ENCODE measurements at regions not wholly inside any gene's neighbourhood (a gene's known extent, or its start where the extent isn't known, plus 50 kb on each side); places are given as distances from the start of the nearest gene placed in this dataset.

DNA sequence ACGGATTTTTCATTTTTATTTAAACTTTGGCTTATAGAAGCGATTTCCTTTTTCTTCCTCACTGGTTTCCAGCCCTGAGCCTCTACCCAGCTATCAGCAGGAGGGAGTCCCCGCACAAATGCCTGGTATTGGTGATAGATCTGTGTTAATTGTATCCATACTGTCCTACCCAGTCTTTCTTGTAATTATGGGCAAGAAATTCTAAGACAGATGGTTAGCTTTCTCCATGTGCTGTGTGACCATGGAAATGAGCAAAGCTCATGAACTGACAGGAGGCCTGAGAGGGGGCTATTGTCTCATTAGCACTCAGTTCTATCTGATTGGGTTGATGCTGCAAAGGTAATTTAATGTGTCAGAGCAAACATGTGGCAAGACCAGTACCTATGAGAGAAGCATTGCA, 108.1 kb upstream of the IVNS1ABP start (continued):
- TF ChIP-seq, protein P1, sequence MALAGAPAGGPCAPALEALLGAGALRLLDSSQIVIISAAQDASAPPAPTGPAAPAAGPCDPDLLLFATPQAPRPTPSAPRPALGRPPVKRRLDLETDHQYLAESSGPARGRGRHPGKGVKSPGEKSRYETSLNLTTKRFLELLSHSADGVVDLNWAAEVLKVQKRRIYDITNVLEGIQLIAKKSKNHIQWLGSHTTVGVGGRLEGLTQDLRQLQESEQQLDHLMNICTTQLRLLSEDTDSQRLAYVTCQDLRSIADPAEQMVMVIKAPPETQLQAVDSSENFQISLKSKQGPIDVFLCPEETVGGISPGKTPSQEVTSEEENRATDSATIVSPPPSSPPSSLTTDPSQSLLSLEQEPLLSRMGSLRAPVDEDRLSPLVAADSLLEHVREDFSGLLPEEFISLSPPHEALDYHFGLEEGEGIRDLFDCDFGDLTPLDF (CRISPR knock-in tag; IDR thresholded peaks at IDR 0.05), result no peak
- TF ChIP-seq, protein P2, sequence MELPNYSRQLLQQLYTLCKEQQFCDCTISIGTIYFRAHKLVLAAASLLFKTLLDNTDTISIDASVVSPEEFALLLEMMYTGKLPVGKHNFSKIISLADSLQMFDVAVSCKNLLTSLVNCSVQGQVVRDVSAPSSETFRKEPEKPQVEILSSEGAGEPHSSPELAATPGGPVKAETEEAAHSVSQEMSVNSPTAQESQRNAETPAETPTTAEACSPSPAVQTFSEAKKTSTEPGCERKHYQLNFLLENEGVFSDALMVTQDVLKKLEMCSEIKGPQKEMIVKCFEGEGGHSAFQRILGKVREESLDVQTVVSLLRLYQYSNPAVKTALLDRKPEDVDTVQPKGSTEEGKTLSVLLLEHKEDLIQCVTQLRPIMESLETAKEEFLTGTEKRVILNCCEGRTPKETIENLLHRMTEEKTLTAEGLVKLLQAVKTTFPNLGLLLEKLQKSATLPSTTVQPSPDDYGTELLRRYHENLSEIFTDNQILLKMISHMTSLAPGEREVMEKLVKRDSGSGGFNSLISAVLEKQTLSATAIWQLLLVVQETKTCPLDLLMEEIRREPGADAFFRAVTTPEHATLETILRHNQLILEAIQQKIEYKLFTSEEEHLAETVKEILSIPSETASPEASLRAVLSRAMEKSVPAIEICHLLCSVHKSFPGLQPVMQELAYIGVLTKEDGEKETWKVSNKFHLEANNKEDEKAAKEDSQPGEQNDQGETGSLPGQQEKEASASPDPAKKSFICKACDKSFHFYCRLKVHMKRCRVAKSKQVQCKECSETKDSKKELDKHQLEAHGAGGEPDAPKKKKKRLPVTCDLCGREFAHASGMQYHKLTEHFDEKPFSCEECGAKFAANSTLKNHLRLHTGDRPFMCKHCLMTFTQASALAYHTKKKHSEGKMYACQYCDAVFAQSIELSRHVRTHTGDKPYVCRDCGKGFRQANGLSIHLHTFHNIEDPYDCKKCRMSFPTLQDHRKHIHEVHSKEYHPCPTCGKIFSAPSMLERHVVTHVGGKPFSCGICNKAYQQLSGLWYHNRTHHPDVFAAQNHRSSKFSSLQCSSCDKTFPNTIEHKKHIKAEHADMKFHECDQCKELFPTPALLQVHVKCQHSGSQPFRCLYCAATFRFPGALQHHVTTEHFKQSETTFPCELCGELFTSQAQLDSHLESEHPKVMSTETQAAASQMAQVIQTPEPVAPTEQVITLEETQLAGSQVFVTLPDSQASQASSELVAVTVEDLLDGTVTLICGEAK (IDR thresholded peaks at IDR 0.05), result no peak
- TF ChIP-seq, protein P2 (CRISPR knock-in tag; IDR thresholded peaks at IDR 0.05), result no peak
- no peak for TF ChIP-seq ELF3 (CRISPR knock-in tag; IDR thresholded peaks at IDR 0.05)
- TF ChIP-seq HMG20A (CRISPR knock-in tag; IDR thresholded peaks at IDR 0.05; ENCODE audit: borderline replicate concordance), result no peak
